SU-DHL-6 (cell line): ENCODE measurements at regions not wholly inside any gene's neighbourhood (a gene's known extent, or its start where the extent isn't known, plus 50 kb on each side); places are given as distances from the start of the nearest gene placed in this dataset.

Source experiments
- H2AFZ ChIP-seq: fragments of 200-600 bp; sonication (generic); 2 replicates; pipeline ENCODE4 v1.6.1; 2014; ENCODE audit warnings: low read depth, mild to moderate bottlenecking, moderate library complexity, mixed read lengths, antibody characterized with exemption, low read length; ENCODE audit not compliant: severe bottlenecking
- H3F3A ChIP-seq: fragments of 200-600 bp; shearing (Covaris generic); 2 replicates; pipeline ENCODE4 v1.6.0; 2016; ENCODE audit warnings: antibody characterized with exemption, mild to moderate bottlenecking; ENCODE audit not compliant: insufficient read depth
- H3K27ac ChIP-seq: fragments of 200-600 bp; sonication (generic); 2 replicates; pipeline ENCODE4 v1.5.1; 2016; ENCODE audit warnings: low read depth, mild to moderate bottlenecking, low read length, moderate library complexity, mixed read lengths
- H3K27me3 ChIP-seq: fragments of 200-600 bp; sonication (generic), shearing (Covaris generic); 2 replicates; pipeline ENCODE4 v1.6.0; 2014; ENCODE audit warnings: mild to moderate bottlenecking, low read length
- H3K36me3 ChIP-seq: fragments of 200-600 bp; sonication (generic); 2 replicates; pipeline ENCODE4 v1.6.1; 2014; ENCODE audit warnings: mild to moderate bottlenecking, low read length, mixed read lengths
- H3K4me2 ChIP-seq: fragments of 300-600, 200-600 bp; shearing (Covaris generic), sonication (generic); 2 replicates; pipeline ENCODE4 v1.6.0; 2014; ENCODE audit warnings: low read length, low read depth, mild to moderate bottlenecking; ENCODE audit not compliant: poor library complexity, severe bottlenecking
- H3K4me3 ChIP-seq: fragments of 200-600 bp; sonication (generic); 2 replicates; pipeline ENCODE4 v1.5.1; 2014; ENCODE audit warnings: antibody characterized with exemption, low read length, mild to moderate bottlenecking, mixed read lengths; ENCODE audit not compliant: insufficient read depth, poor library complexity, severe bottlenecking
- H3K79me2 ChIP-seq: fragments of 200-600 bp; sonication (generic); 2 replicates; pipeline ENCODE4 v1.6.1; 2014; ENCODE audit warnings: mild to moderate bottlenecking, low read length, moderate library complexity; ENCODE audit not compliant: insufficient read depth
- H3K9ac ChIP-seq: fragments of 200-600 bp; sonication (generic); 2 replicates; pipeline ENCODE4 v1.7.0; 2014; ENCODE audit warnings: mild to moderate bottlenecking, low read length
- H3K9me2 ChIP-seq: fragments of 200-600 bp; sonication (generic); replicated peaks from 2 replicates; pipeline ENCODE4 v1.6.1; 2014; ENCODE audit warnings: low read length; ENCODE audit not compliant: insufficient read depth
- H3K9me3 ChIP-seq: fragments of 200-600 bp; sonication (generic); 2 replicates; pipeline ENCODE4 v1.6.1; 2014; ENCODE audit warnings: low read length, mixed read lengths; ENCODE audit not compliant: insufficient read depth
- H4K20me1 ChIP-seq: fragments of 200-600 bp; sonication (generic); 2 replicates; pipeline ENCODE4 v1.6.1; 2014; ENCODE audit warnings: low read depth, mild to moderate bottlenecking, antibody characterized with exemption, low read length, moderate library complexity, mixed read lengths
- CTCF ChIP-seq: fragments of 200-600 bp; sonication (generic); IDR thresholded peaks from one replicate; pipeline ENCODE4 v1.5.1; 2017; ENCODE audit warnings: antibody characterized with exemption, mild to moderate bottlenecking, low read length, moderate library complexity; ENCODE audit not compliant: insufficient read depth, poor library complexity, severe bottlenecking
- EZH2phosphoT487 ChIP-seq: fragments of 200-600 bp; sonication (generic), shearing (Covaris generic); conservative IDR thresholded peaks from 2 replicates; pipeline ENCODE4 v1.6.1; 2018; ENCODE audit warnings: mild to moderate bottlenecking, antibody characterized with exemption, low read length, moderate library complexity, mixed read lengths

- TF ChIP-seq EZH2phosphoT487, result no peak
- Histone ChIP-seq H3F3A (no peaks in the 10 kb centered on the region), H3K27ac (no peak overlapping the region), H3K4me3 (no peak overlapping the region), H3K4me2 (no peak overlapping the region), H3K79me2 (no peaks in the 10 kb centered on the region), H3K36me3 (no peaks in the 10 kb centered on the region), H3K27me3 (no peaks in the 10 kb centered on the region), H3K9me3 (no peaks in the 10 kb centered on the region), H2AFZ (no peak overlapping the region), H3K9me2 (no peaks in the 10 kb centered on the region), H3K9ac (no peak overlapping the region), H4K20me1 (no peaks in the 10 kb centered on the region)
Measured at GRCh38 chr13:22091971-22092300, 421.1 kb downstream of the FGF9 start.

- Histone ChIP-seq H3K27me3 (no peaks in the 10 kb centered on the region), H3K9me3 (no peaks in the 10 kb centered on the region), H3K4me2 (no peak overlapping the region), H3K27ac (no peak overlapping the region), H3K79me2 (no peaks in the 10 kb centered on the region), H3K36me3 (no peaks in the 10 kb centered on the region), H3K9me2 (no peaks in the 10 kb centered on the region), H4K20me1 (no peaks in the 10 kb centered on the region), H2AFZ (no peak overlapping the region), H3K9ac (no peak overlapping the region), H3K4me3 (no peak overlapping the region), H3F3A (no peaks in the 10 kb centered on the region)
- TF ChIP-seq CTCF, result no peak
- TF ChIP-seq EZH2phosphoT487, result no peak
Measured at GRCh38 chr13:22092791-22093560, 422.1 kb downstream of the FGF9 start.

- H3K9me3 ChIP-seq, result no peaks in the 10 kb centered on the region
- TF ChIP-seq EZH2phosphoT487 (no peak), CTCF (no peak)
- no peak overlapping the region for H3K4me3 ChIP-seq
- no peaks in the 10 kb centered on the region for H3K36me3 ChIP-seq
- no peaks in the 10 kb centered on the region for H4K20me1 ChIP-seq
- H3K27me3 ChIP-seq, result no peaks in the 10 kb centered on the region
- no peaks in the 10 kb centered on the region for H3F3A ChIP-seq
- H2AFZ ChIP-seq, result no peak overlapping the region
- no peaks in the 10 kb centered on the region for H3K9me2 ChIP-seq
- no peak overlapping the region for H3K9ac ChIP-seq
- no peak overlapping the region for H3K4me2 ChIP-seq
- H3K27ac ChIP-seq, result no peak overlapping the region
- no peaks in the 10 kb centered on the region for H3K79me2 ChIP-seq
Measured at GRCh38 chr13:22095794-22096193, 424.9 kb downstream of the FGF9 start.

GRCh38 chr13:22099585-22099984 is 428.7 kb downstream of the FGF9 start:
- no peaks in the 10 kb centered on the region for H3K36me3 ChIP-seq
- H2AFZ ChIP-seq, result no peak overlapping the region
- H3K79me2 ChIP-seq, result no peaks in the 10 kb centered on the region
- H3K9me2 ChIP-seq, result no peaks in the 10 kb centered on the region
- H3K27ac ChIP-seq, result no peak overlapping the region
- H3K4me3 ChIP-seq, result no peak overlapping the region
- H3F3A ChIP-seq, result no peaks in the 10 kb centered on the region
- H4K20me1 ChIP-seq, result no peaks in the 10 kb centered on the region
- H3K9ac ChIP-seq, result no peak overlapping the region
- no peak overlapping the region for H3K4me2 ChIP-seq
- no peaks in the 10 kb centered on the region for H3K27me3 ChIP-seq
- TF ChIP-seq EZH2phosphoT487 (no peak), CTCF (no peak)
- H3K9me3 ChIP-seq, result no peaks in the 10 kb centered on the region
